ENCODE measurements at regions not wholly inside any gene's neighbourhood (a gene's known extent, or its start where the extent isn't known, plus 50 kb on each side); places are given as distances from the start of the nearest gene placed in this dataset.

- Histone ChIP-seq H3K9me3 (no peaks in the 10 kb centered on the region), H3K36me3 (no peaks in the 10 kb centered on the region), H3K27me3 (no peaks in the 10 kb centered on the region), H3K4me1 (ENCODE audit: control insufficient read depth in 1 of 2, insufficient read depth in 1 of 2, low read depth in 1 of 2, low read length in 1 of 2) (no peaks in the 10 kb centered on the region), H3K4me3 (ENCODE audit: low read depth in 1 of 2, low read length in 1 of 2) (no peak overlapping the region), H3K27ac (no peak overlapping the region)
- no peak for TF ChIP-seq CTCF (IDR thresholded peaks at IDR 0.05)
Observed at GRCh38 chr20:39453890-39454289, 491.7 kb downstream of the DHX35 start.

- H3K27ac ChIP-seq, result no peak overlapping the region
- no peaks in the 10 kb centered on the region for H3K9me3 ChIP-seq
- peak overlapping the region in 1 of 2 experiments; percentile 4 for H3K4me3 ChIP-seq (ENCODE audit: low read depth in 1 of 2, low read length in 1 of 2)
- no peaks in the 10 kb centered on the region for H3K4me1 ChIP-seq (ENCODE audit: control insufficient read depth in 1 of 2, insufficient read depth in 1 of 2, low read depth in 1 of 2, low read length in 1 of 2)
- H3K36me3 ChIP-seq, result no peaks in the 10 kb centered on the region
- no peak for TF ChIP-seq CTCF (IDR thresholded peaks at IDR 0.05)
- H3K27me3 ChIP-seq, result no peaks in the 10 kb centered on the region
Observed at GRCh38 chr20:39452583-39453340, 490.6 kb downstream of the DHX35 start.

GRCh38 chr20:39451386-39451785, 489.2 kb downstream of the DHX35 start:
- no peak for TF ChIP-seq CTCF (IDR thresholded peaks at IDR 0.05)

GRCh38 chr20:39446397-39446796, 484.3 kb downstream of the DHX35 start:
- H3K27me3 ChIP-seq, result no peaks in the 10 kb centered on the region
- no peak for TF ChIP-seq CTCF (IDR thresholded peaks at IDR 0.05)
- H3K4me1 ChIP-seq (ENCODE audit: control insufficient read depth in 1 of 2, insufficient read depth in 1 of 2, low read depth in 1 of 2, low read length in 1 of 2), result no peaks in the 10 kb centered on the region
- H3K36me3 ChIP-seq, result no peaks in the 10 kb centered on the region
- no peaks in the 10 kb centered on the region for H3K9me3 ChIP-seq
- H3K4me3 ChIP-seq (ENCODE audit: low read depth in 1 of 2, low read length in 1 of 2), result no peak overlapping the region
- no peak overlapping the region for H3K27ac ChIP-seq

More at GRCh38 chr20:39451386-39451785, 489.2 kb downstream of the DHX35 start:
- H3K27ac ChIP-seq, result no peak overlapping the region
- H3K4me1 ChIP-seq (ENCODE audit: control insufficient read depth in 1 of 2, insufficient read depth in 1 of 2, low read depth in 1 of 2, low read length in 1 of 2), result no peaks in the 10 kb centered on the region
- no peaks in the 10 kb centered on the region for H3K36me3 ChIP-seq
- no peaks in the 10 kb centered on the region for H3K9me3 ChIP-seq
- no peaks in the 10 kb centered on the region for H3K27me3 ChIP-seq
- no peak overlapping the region for H3K4me3 ChIP-seq (ENCODE audit: low read depth in 1 of 2, low read length in 1 of 2)

- Histone ChIP-seq H3K4me3 (ENCODE audit: low read depth in 1 of 2, low read length in 1 of 2) (no peak overlapping the region), H3K36me3 (no peaks in the 10 kb centered on the region), H3K9me3 (no peaks in the 10 kb centered on the region), H3K4me1 (ENCODE audit: control insufficient read depth in 1 of 2, insufficient read depth in 1 of 2, low read depth in 1 of 2, low read length in 1 of 2) (no peaks in the 10 kb centered on the region), H3K27me3 (no peaks in the 10 kb centered on the region), H3K27ac (no peak overlapping the region)
- TF ChIP-seq CTCF (IDR thresholded peaks at IDR 0.05), result no peak
Observed at GRCh38 chr20:39445095-39445494, 483.0 kb downstream of the DHX35 start.

All from neutrophil (primary cell).